Subcutaneous abdominal adipose tissue (tissue), 5 donors: ENCODE measurements at regions not wholly inside any gene's neighbourhood (a gene's known extent, or its start where the extent isn't known, plus 50 kb on each side); places are given as distances from the start of the nearest gene placed in this dataset.
"Not testable (repeated sequence)": the region's sequence is repeated elsewhere in the genome, so short reads cannot be mapped to it uniquely, and the experiment has no call there.

ENCODE experiments used
- H3K27ac ChIP-seq: one replicate; pipeline ENCODE4 v1.7.0; 2013; ENCODE audit warnings: low read depth, mild to moderate bottlenecking, inconsistent platforms, low read length, moderate library complexity
- H3K27me3 ChIP-seq, 5 donors: one replicate each; pipeline ENCODE4 v1.7.0; 2013; ENCODE audit warnings: low read length in 5 of 5, inconsistent platforms in 1 of 5; ENCODE audit not compliant: control insufficient read depth in 5 of 5, insufficient read depth in 4 of 5
- H3K36me3 ChIP-seq, 5 donors: one replicate each; pipeline ENCODE4 v1.7.0; 2013; ENCODE audit warnings: low read length in 5 of 5; ENCODE audit not compliant: control insufficient read depth in 5 of 5, insufficient read depth in 5 of 5
- H3K4me1 ChIP-seq, 5 donors: one replicate each; pipeline ENCODE4 v1.7.0; 2013; ENCODE audit warnings: low read length in 5 of 5, mild to moderate bottlenecking in 3 of 5, moderate library complexity in 1 of 5; ENCODE audit not compliant: control insufficient read depth in 5 of 5, insufficient read depth in 5 of 5
- H3K4me3 ChIP-seq, 5 donors: one replicate each; pipeline ENCODE4 v1.7.0; 2013; ENCODE audit warnings: low read length in 5 of 5, low read depth in 1 of 5
- H3K9ac ChIP-seq, 5 donors: one replicate each; pipeline ENCODE4 v1.7.0; 2013; ENCODE audit warnings: low read length in 5 of 5, mild to moderate bottlenecking in 4 of 5, moderate library complexity in 3 of 5
- H3K9me3 ChIP-seq, 5 donors: one replicate each; pipeline ENCODE4 v1.7.0; 2013; ENCODE audit warnings: low read length in 5 of 5; ENCODE audit not compliant: control insufficient read depth in 5 of 5
- donor health status: healthy.
- donor health status: healthy.
- donor health status: healthy.
- donor health status: healthy.
- donor health status: healthy.

- no peaks in the 10 kb centered on the region for H3K9me3 ChIP-seq
- H3K27ac ChIP-seq: no peak overlapping the region
- no peaks in the 10 kb centered on the region for H3K36me3 ChIP-seq
- peaks cover 0 to 11% (median 0%) of the 10 kb centered on the region in 5 donors for H3K4me1 ChIP-seq
- H3K9ac ChIP-seq: no peak overlapping the region
- H3K4me3 ChIP-seq: no peak overlapping the region
- H3K27me3 ChIP-seq: no peaks in the 10 kb centered on the region
Measured at GRCh38 chr1:56132520-56132919, 446.8 kb downstream of the PLPP3 start.

GRCh38 chr1:56129837-56130236 is 449.5 kb downstream of the PLPP3 start:
- Histone ChIP-seq H3K9ac (no peak overlapping the region), H3K27me3 (no peaks in the 10 kb centered on the region), H3K36me3 (no peaks in the 10 kb centered on the region), H3K27ac (no peak overlapping the region), H3K4me1 (peaks cover 0 to 11% (median 0%) of the 10 kb centered on the region in 5 donors), H3K9me3 (no peaks in the 10 kb centered on the region), H3K4me3 (no peak overlapping the region)

GRCh38 chr1:56125316-56125715 is 454.0 kb downstream of the PLPP3 start:
- no peak overlapping the region for H3K27ac ChIP-seq
- no peaks in the 10 kb centered on the region for H3K27me3 ChIP-seq
- H3K9me3 ChIP-seq: peaks cover 0 to 10% (median 9%) of the 10 kb centered on the region in 5 donors
- H3K36me3 ChIP-seq: no peaks in the 10 kb centered on the region
- no peak overlapping the region for H3K4me3 ChIP-seq
- H3K4me1 ChIP-seq: no peaks in the 10 kb centered on the region
- H3K9ac ChIP-seq: no peak overlapping the region

- no peak overlapping the region for H3K9ac ChIP-seq
- no peak overlapping the region for H3K4me3 ChIP-seq
- peaks cover 0 to 10% (median 9%) of the 10 kb centered on the region in 5 donors for H3K9me3 ChIP-seq
- no peaks in the 10 kb centered on the region for H3K36me3 ChIP-seq
- H3K27me3 ChIP-seq: no peaks in the 10 kb centered on the region
- no peak overlapping the region for H3K27ac ChIP-seq
- H3K4me1 ChIP-seq: no peaks in the 10 kb centered on the region
Measured at GRCh38 chr1:56123826-56124225, 455.5 kb downstream of the PLPP3 start.

GRCh38 chr1:56123421-56123820 is 455.9 kb downstream of the PLPP3 start:
- peaks cover 0 to 10% (median 9%) of the 10 kb centered on the region in 5 donors for H3K9me3 ChIP-seq
- no peak overlapping the region for H3K27ac ChIP-seq
- no peaks in the 10 kb centered on the region for H3K36me3 ChIP-seq
- no peak overlapping the region for H3K4me3 ChIP-seq
- no peaks in the 10 kb centered on the region for H3K4me1 ChIP-seq
- H3K9ac ChIP-seq: no peak overlapping the region
- H3K27me3 ChIP-seq: no peaks in the 10 kb centered on the region

GRCh38 chr1:56120021-56120420 is 459.3 kb downstream of the PLPP3 start:
- Histone ChIP-seq H3K27ac (no peak overlapping the region), H3K4me1 (no peaks in the 10 kb centered on the region), H3K4me3 (no peak overlapping the region), H3K9me3 (peaks cover 0 to 10% (median 9%) of the 10 kb centered on the region in 5 donors), H3K36me3 (no peaks in the 10 kb centered on the region), H3K27me3 (no peaks in the 10 kb centered on the region), H3K9ac (no peak overlapping the region)

GRCh38 chr1:56118676-56119075 is 460.7 kb downstream of the PLPP3 start:
- not testable (repeated sequence) for H3K27me3 ChIP-seq, H3K9ac ChIP-seq, H3K4me3 ChIP-seq, H3K4me1 ChIP-seq, H3K36me3 ChIP-seq, H3K27ac ChIP-seq
- H3K9me3 ChIP-seq: peaks cover 0 to 10% (median 9%) of the 10 kb centered on the region in 5 donors

GRCh38 chr1:56115701-56116100 is 463.7 kb downstream of the PLPP3 start:
- H3K4me3 ChIP-seq: no peak overlapping the region
- no peak overlapping the region for H3K27ac ChIP-seq
- no peak overlapping the region for H3K9ac ChIP-seq
- H3K9me3 ChIP-seq: peaks cover 0 to 2% (median 0%) of the 10 kb centered on the region in 5 donors
- no peaks in the 10 kb centered on the region for H3K36me3 ChIP-seq
- H3K4me1 ChIP-seq: peaks cover 0 to 19% (median 8%) of the 10 kb centered on the region in 5 donors
- H3K27me3 ChIP-seq: no peaks in the 10 kb centered on the region

- Histone ChIP-seq H3K36me3 (no peaks in the 10 kb centered on the region), H3K9me3 (peaks cover 0 to 2% (median 0%) of the 10 kb centered on the region in 5 donors), H3K27ac (peak overlapping the region; percentile 43), H3K4me1 (peaks cover 0 to 19% (median 8%) of the 10 kb centered on the region in 5 donors), H3K4me3 (no peak overlapping the region), H3K9ac (no peak overlapping the region), H3K27me3 (no peaks in the 10 kb centered on the region)
Measured at GRCh38 chr1:56113679-56114078, 465.7 kb downstream of the PLPP3 start.

- no peaks in the 10 kb centered on the region for H3K4me1 ChIP-seq
- no peaks in the 10 kb centered on the region for H3K36me3 ChIP-seq
- no peak overlapping the region for H3K9ac ChIP-seq
- H3K4me3 ChIP-seq: no peak overlapping the region
- no peaks in the 10 kb centered on the region for H3K27me3 ChIP-seq
- H3K27ac ChIP-seq: no peak overlapping the region
- peaks cover 0 to 8% (median 5%) of the 10 kb centered on the region in 5 donors for H3K9me3 ChIP-seq
Measured at GRCh38 chr1:56107275-56107638, 472.1 kb downstream of the PLPP3 start.
